Gastroesophageal sphincter (tissue), 4 donors: ENCODE measurements at regions not wholly inside any gene's neighbourhood (a gene's known extent, or its start where the extent isn't known, plus 50 kb on each side); places are given as distances from the start of the nearest gene placed in this dataset.

Experiments used
- ATAC-seq: fragments of 150-250 bp; one replicate; pipeline ENCODE4 v1.9.1; 2016; ENCODE audit warnings: mild to moderate bottlenecking, moderate library complexity
- H3K27ac ChIP-seq, 4 donors: fragments of 200-600 bp; sonication (generic) in 3 of 4; 1 replicate in 3 of 4; 2 replicates in 1 of 4; pipeline ENCODE4 v1.5.1; 2016 to 2019
- H3K27me3 ChIP-seq: fragments of 200-600 bp; sonication (generic); one replicate; pipeline ENCODE4 v1.5.1; 2019
- H3K36me3 ChIP-seq, 2 donors: fragments of 200-600 bp; sonication (generic); one replicate each; pipeline ENCODE4 v1.5.1; 2019; ENCODE audit warnings: control low read depth in 1 of 2
- H3K4me1 ChIP-seq, 3 donors: fragments of 200-600 bp; sonication (generic); 1 replicate in 2 of 3; 2 replicates in 1 of 3; pipeline ENCODE4 v1.5.1; 2016 to 2019; ENCODE audit warnings: control low read depth in 2 of 3
- H3K4me3 ChIP-seq, 2 donors: fragments of 200-600 bp; sonication (generic); one replicate each; pipeline ENCODE4 v1.5.1; 2019; ENCODE audit warnings: mild to moderate bottlenecking in 1 of 2, moderate library complexity in 1 of 2
- H3K9me3 ChIP-seq, 3 donors: fragments of 200-600 bp; sonication (generic); one replicate each; pipeline ENCODE4 v1.5.1; 2017 to 2019; ENCODE audit warnings: control low read depth in 2 of 3
- EP300 ChIP-seq: sonication (generic); formaldehyde crosslinking; IDR thresholded peaks from one replicate; pipeline ENCODE4 v1.6.1; 2017; ENCODE audit warnings: antibody characterized with exemption, mild to moderate bottlenecking
- POLR2A ChIP-seq, 2 donors: fragments of 450-650 bp; IDR thresholded peaks; one replicate each; pipeline ENCODE4 v1.6.1; 2017; ENCODE audit warnings: antibody characterized with exemption in 2 of 2, mild to moderate bottlenecking in 2 of 2, moderate library complexity in 1 of 2
- POLR2AphosphoS5 ChIP-seq: sonication (generic); formaldehyde crosslinking; IDR thresholded peaks from one replicate; pipeline ENCODE4 v1.6.1; 2017; ENCODE audit warnings: antibody characterized with exemption
- WGBS, 2 donors: methylation state at CpG; one replicate each; pipeline ENCODE4 v1.1.5; 2018; ENCODE audit warnings: low coverage in 1 of 2; 5-methylcytosine and 5-hydroxymethylcytosine counted together
- TF ChIP-seq, protein P1 (sequence below), 4 experiments: fragments of 200-600 bp in 2 of 4; fragments of 450-650 bp in 2 of 4; sonication (generic) in 1 of 4; IDR thresholded peaks; one replicate each; pipeline ENCODE4 v1.5.1; 2017 to 2019; ENCODE audit warnings: antibody characterized with exemption in 4 of 4, mild to moderate bottlenecking in 2 of 4, moderate library complexity in 2 of 4

DNA sequence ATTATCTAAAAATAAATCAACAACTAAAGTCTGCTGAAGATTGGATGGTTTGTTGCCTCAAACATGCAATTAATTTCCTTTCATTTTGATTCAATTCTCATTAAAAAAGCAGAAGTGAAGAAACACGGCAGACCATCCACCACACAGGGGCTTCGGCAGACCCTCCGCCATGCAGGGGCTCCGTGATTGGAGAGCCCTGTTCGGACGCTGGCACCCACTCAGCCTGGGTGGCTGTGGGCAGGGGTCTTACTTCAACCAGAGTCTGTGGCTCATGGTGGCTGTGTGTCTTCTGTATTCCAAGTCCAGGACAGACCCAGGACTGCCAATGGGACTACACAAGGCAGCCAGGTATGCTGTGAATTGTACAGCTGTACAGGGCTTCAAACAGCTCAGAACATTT is 86.9 kb upstream of the FRMD1 start:
- H3K4me1 ChIP-seq: peaks cover 0 to 4% (median 0%) of the 10 kb centered on the region in 3 donors
- ATAC-seq: no peak
- H3K9me3 ChIP-seq: no peaks in the 10 kb centered on the region
- H3K36me3 ChIP-seq: no peaks in the 10 kb centered on the region
- no peak overlapping the region for H3K4me3 ChIP-seq
- TF ChIP-seq POLR2A (IDR thresholded peaks at IDR 0.05): no peak
- TF ChIP-seq, protein P1, sequence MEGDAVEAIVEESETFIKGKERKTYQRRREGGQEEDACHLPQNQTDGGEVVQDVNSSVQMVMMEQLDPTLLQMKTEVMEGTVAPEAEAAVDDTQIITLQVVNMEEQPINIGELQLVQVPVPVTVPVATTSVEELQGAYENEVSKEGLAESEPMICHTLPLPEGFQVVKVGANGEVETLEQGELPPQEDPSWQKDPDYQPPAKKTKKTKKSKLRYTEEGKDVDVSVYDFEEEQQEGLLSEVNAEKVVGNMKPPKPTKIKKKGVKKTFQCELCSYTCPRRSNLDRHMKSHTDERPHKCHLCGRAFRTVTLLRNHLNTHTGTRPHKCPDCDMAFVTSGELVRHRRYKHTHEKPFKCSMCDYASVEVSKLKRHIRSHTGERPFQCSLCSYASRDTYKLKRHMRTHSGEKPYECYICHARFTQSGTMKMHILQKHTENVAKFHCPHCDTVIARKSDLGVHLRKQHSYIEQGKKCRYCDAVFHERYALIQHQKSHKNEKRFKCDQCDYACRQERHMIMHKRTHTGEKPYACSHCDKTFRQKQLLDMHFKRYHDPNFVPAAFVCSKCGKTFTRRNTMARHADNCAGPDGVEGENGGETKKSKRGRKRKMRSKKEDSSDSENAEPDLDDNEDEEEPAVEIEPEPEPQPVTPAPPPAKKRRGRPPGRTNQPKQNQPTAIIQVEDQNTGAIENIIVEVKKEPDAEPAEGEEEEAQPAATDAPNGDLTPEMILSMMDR (IDR thresholded peaks at IDR 0.05): no peak
- no peak for TF ChIP-seq EP300
- TF ChIP-seq POLR2AphosphoS5: no peak
- no peak overlapping the region for H3K27ac ChIP-seq
- H3K27me3 ChIP-seq: peaks cover 7% of the 10 kb centered on the region
- 98% methylated on average over 5 of the region's 6 CpGs; no CpG with 5 or more reads in 1 of the 2 donors for WGBS, 2 donors

DNA sequence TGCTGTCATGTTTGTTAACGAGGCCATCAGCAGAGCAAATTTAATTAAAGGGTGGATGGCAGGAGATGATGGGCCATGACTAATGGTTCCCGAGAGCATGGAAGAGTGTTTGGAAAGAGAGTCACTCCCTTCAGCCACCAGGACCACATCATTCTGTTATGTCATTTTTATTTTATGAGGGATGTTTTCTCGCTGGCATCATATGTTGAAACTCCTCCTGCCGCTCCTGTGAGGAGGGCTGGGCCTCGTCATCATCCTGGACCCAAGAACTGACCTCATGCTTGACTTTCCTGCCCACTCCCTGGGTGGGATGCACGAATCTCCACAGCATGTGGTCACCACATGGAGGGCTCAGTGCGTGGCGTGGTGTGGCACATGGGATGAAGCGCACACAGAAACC is 86.4 kb upstream of the FRMD1 start:
- no peak overlapping the region for H3K27ac ChIP-seq
- H3K9me3 ChIP-seq: no peaks in the 10 kb centered on the region
- H3K36me3 ChIP-seq: no peaks in the 10 kb centered on the region
- peak; percentile 54 for ATAC-seq
- 56 to 65% methylated on average over 4 to 9 of the region's 9 CpGs for WGBS, 2 donors
- peaks cover 0 to 4% (median 0%) of the 10 kb centered on the region in 3 donors for H3K4me1 ChIP-seq
- no peak overlapping the region for H3K4me3 ChIP-seq
- TF ChIP-seq, protein P1 (IDR thresholded peaks at IDR 0.05): no peak
- no peak for TF ChIP-seq POLR2A (IDR thresholded peaks at IDR 0.05)
- peaks cover 7% of the 10 kb centered on the region for H3K27me3 ChIP-seq

DNA sequence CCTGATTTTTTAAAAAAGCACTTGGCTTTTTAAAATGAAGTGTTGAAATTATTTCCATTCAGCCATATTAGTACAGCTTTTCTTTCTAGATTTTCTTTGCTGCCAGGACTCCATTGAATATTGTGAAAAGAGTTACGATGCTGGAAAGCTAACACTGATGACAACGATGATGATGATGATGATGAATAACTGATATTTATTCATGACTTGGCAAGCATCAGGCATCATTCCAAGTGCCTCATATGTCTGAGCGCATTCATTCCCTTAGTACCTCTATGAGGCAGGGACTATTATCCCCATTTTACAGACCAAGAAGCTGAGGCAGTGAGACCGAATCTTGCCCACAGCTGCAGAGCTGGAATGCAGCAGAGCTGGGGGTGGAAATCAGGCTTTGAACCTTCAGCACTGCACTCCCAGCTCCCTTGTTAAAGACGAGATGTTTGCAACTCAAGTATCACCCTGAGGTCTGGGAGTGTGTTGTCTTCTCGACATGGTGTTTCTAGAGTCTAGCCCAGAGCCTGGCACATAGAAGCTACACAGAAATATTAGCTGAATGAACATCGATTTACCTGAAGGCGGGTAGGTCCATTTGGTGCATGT is 85.5 kb upstream of the FRMD1 start:
- Histone ChIP-seq H3K4me3 (no peak overlapping the region), H3K36me3 (no peaks in the 10 kb centered on the region), H3K4me1 (peaks cover 0 to 4% (median 0%) of the 10 kb centered on the region in 3 donors), H3K27ac (no peak overlapping the region), H3K27me3 (peaks cover 7% of the 10 kb centered on the region), H3K9me3 (no peaks in the 10 kb centered on the region)
- WGBS, 2 donors: 89% methylated on average over 5 of the region's 8 CpGs; no CpG with 5 or more reads in 1 of the 2 donors
- no peak for ATAC-seq
- TF ChIP-seq POLR2AphosphoS5 (no peak), EP300 (no peak), POLR2A (IDR thresholded peaks at IDR 0.05) (no peak)
- TF ChIP-seq, protein P1 (IDR thresholded peaks at IDR 0.05): no peak

DNA sequence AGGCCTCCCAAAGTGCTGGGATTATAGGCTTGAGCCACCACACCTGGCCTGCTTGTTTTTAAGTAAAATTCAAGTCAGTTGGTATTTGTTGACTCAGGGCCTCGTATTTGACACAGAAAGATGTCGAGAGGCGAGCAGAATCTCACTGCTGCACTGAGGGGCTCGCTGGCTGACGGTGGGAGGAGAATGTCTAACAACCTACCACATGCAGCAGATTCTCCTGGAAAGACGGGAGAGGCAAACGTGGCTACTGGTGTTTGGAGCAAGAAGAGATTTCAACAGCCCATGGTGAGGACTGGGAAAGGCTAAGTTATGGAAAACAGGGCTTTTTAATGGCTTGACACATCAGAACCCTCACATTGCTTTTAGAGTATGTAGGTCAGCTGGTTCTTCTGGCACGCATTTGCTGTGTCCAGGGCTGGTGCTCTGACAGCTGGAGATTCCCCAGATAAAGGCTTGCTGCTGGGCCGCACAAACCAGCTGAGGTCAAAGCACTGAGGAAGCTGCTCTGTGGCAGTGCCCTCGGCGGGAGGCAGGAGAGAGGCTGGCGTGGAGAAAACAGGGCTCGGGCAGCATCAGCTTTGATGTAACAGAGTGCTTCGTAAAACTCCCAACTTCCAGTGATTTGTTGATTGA is 84.2 kb upstream of the FRMD1 start:
- Histone ChIP-seq H3K4me3 (no peak overlapping the region), H3K27me3 (peaks cover 7% of the 10 kb centered on the region), H3K4me1 (peaks cover 0 to 6% (median 2%) of the 10 kb centered on the region in 3 donors), H3K27ac (no peak overlapping the region), H3K9me3 (no peaks in the 10 kb centered on the region), H3K36me3 (no peaks in the 10 kb centered on the region)
- WGBS, 2 donors: 37 to 44% methylated on average over 7 to 11 of the region's 14 CpGs
- peak; percentile 62 for ATAC-seq
- TF ChIP-seq POLR2AphosphoS5 (peak; percentile 48), POLR2A (IDR thresholded peaks at IDR 0.05) (no peak)

DNA sequence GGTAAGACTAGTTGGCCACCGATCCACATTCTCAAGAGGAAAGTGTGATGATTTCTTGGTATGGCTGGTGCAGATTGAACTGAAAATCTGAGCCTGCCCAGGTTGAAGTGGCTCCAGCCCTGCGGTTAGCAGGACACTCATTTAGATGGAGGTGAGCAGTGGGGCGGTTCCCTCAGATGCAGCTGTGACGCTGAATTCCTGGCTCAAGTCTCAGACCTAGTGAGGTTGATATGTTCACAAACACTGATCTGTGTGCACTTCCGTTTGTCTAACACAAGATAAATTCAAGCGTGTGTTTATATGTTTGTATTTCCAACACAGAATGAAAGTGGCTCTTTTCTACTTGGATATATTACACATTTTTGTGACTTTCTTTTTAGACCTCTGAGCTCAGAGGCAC is 83.4 kb upstream of the FRMD1 start:
- TF ChIP-seq, protein P1 (IDR thresholded peaks at IDR 0.05): no peak
- no peak for TF ChIP-seq POLR2AphosphoS5
- no peak for TF ChIP-seq EP300
- no peak for TF ChIP-seq POLR2A (IDR thresholded peaks at IDR 0.05)
- no peaks in the 10 kb centered on the region for H3K36me3 ChIP-seq
- no peaks in the 10 kb centered on the region for H3K27me3 ChIP-seq
- ATAC-seq: no peak
- WGBS, 2 donors: 73 to 88% methylated on average over 5 to 6 of the region's 6 CpGs
- H3K4me3 ChIP-seq: no peak overlapping the region
- peaks cover 0 to 11% (median 10%) of the 10 kb centered on the region in 3 donors for H3K4me1 ChIP-seq
- H3K9me3 ChIP-seq: no peaks in the 10 kb centered on the region
- no peak overlapping the region for H3K27ac ChIP-seq
